Caco-2 (cell line): ENCODE measurements at regions not wholly inside any gene's neighbourhood (a gene's known extent, or its start where the extent isn't known, plus 50 kb on each side); places are given as distances from the start of the nearest gene placed in this dataset.

ENCODE experiments used
- BruUV-seq: library from RNA; stranded (reverse); fragments of 400-500 nt; replicated peaks from 2 replicates; lab custom pipeline; 2021; lab: Mats Ljungman, UMichigan
- CTCF ChIA-PET: fragments of 300-600 bp; sonication (Branson Sonifier 250); formaldehyde crosslinking; loops from one replicate; lab custom pipeline; 2022; ENCODE audit warnings: antibody characterized with exemption; lab: Charles Lee
- POLR2A ChIA-PET: fragments of 300-600 bp; sonication (Branson Sonifier 250); formaldehyde crosslinking; loops from one replicate; lab custom pipeline; 2022; ENCODE audit warnings: antibody characterized with exemption; lab: Charles Lee
- DNase-seq, 2 experiments: peaks; one replicate each; pipeline versions ENCODE4 v3.0.0 to v3.0.0-alpha.2; 2020 to 2022
- H3K27me3 ChIP-seq: replicated peaks from 2 replicates; pipeline ENCODE4 v1.6.0; 2011; ENCODE audit warnings: low read length; ENCODE audit not compliant: control insufficient read depth, insufficient read depth
- H3K36me3 ChIP-seq: 2 replicates; pipeline ENCODE4 v1.5.1; 2011; ENCODE audit warnings: low read length; ENCODE audit not compliant: control insufficient read depth, insufficient read depth
- H3K4me1 ChIP-seq: fragments of 250-450 bp; sonication (Bioruptor Pico); 2 replicates; pipeline ENCODE4 v1.5.1; 2020; ENCODE audit warnings: mild to moderate bottlenecking
- H3K4me3 ChIP-seq: 2 replicates; pipeline ENCODE4 v1.5.1; 2011; ENCODE audit warnings: low read depth, mild to moderate bottlenecking, control low read depth, low read length
- H3K9me3 ChIP-seq: fragments of 250-450 bp; sonication (Bioruptor Pico); 2 replicates; pipeline ENCODE4 v1.5.1; 2020; ENCODE audit warnings: mild to moderate bottlenecking, moderate library complexity
- H3K27ac Mint-ChIP-seq: one replicate; pipeline ENCODE4 v1.8.0; 2022; ENCODE audit warnings: mixed read lengths; ENCODE audit not compliant: unreplicated experiment
- H3K27me3 Mint-ChIP-seq: one replicate; pipeline ENCODE4 v1.8.0; 2022; ENCODE audit warnings: mixed read lengths; ENCODE audit not compliant: insufficient read depth, unreplicated experiment
- H3K36me3 Mint-ChIP-seq: one replicate; pipeline ENCODE4 v1.8.0; 2022; ENCODE audit warnings: mild to moderate bottlenecking, mixed read lengths; ENCODE audit not compliant: insufficient read depth, unreplicated experiment
- H3K4me1 Mint-ChIP-seq: one replicate; pipeline ENCODE4 v1.8.0; 2022; ENCODE audit warnings: low read depth, mixed read lengths; ENCODE audit not compliant: unreplicated experiment
- H3K4me3 Mint-ChIP-seq: one replicate; pipeline ENCODE4 v1.8.0; 2022; ENCODE audit warnings: mild to moderate bottlenecking, moderate library complexity, mixed read lengths; ENCODE audit not compliant: unreplicated experiment
- H3K9me3 Mint-ChIP-seq: one replicate; pipeline ENCODE4 v1.8.0; 2022; ENCODE audit warnings: mixed read lengths; ENCODE audit not compliant: unreplicated experiment
- CTCF ChIP-seq, 2 experiments: fragments of 200-600 bp in 1 of 2; IDR thresholded peaks; 1 replicate in 1 of 2; 2 replicates in 1 of 2; pipeline versions ENCODE4 v1.5.1 to v1.8.0; 2011 to 2022; ENCODE audit warnings: antibody characterized with exemption in 1 of 2, control low read depth in 1 of 2, inconsistent platforms in 1 of 2, low read depth in 1 of 2, low read length in 1 of 2, mild to moderate bottlenecking in 1 of 2, moderate library complexity in 1 of 2; ENCODE audit not compliant: insufficient read depth in 1 of 2, severe bottlenecking in 1 of 2, unreplicated experiment in 1 of 2
- intact Hi-C: fragments of 100-400 bp; cut with micrococcal nuclease; formaldehyde crosslinking; loops from one replicate; pipeline ENCODE4 v1.10.0; 2022; ENCODE audit not compliant: unreplicated experiment

- no peaks in the 10 kb centered on the region for H3K9me3 ChIP-seq
- CTCF ChIA-PET = no interaction called here
- no peak overlapping the region for H3K4me3 Mint-ChIP-seq
- H3K27me3 ChIP-seq = no peaks in the 10 kb centered on the region
- H3K27ac Mint-ChIP-seq = no peak overlapping the region
- no peaks in the 10 kb centered on the region for H3K36me3 ChIP-seq
- H3K4me1 Mint-ChIP-seq = no peaks in the 10 kb centered on the region
- H3K4me1 ChIP-seq = no peaks in the 10 kb centered on the region
- BruUV-seq = no TSS peak
- H3K4me3 ChIP-seq = no peak overlapping the region
- no peak for DNase-seq
- H3K9me3 Mint-ChIP-seq = peaks cover 21% of the 10 kb centered on the region
- H3K27me3 Mint-ChIP-seq = no peaks in the 10 kb centered on the region
- POLR2A ChIA-PET = no interaction called here
- H3K36me3 Mint-ChIP-seq = no peaks in the 10 kb centered on the region
- intact Hi-C loops = no loop called here
- no peak for TF ChIP-seq CTCF (IDR thresholded peaks at IDR 0.05; ENCODE audit: insufficient read depth in 1 of 2, low read depth in 1 of 2, low read length in 1 of 2, severe bottlenecking in 1 of 2, unreplicated experiment in 1 of 2)
Observed at GRCh38 chr7:12827920-12828319, 140.5 kb downstream of the ARL4A start.

GRCh38 chr7:12831024-12831423 lies 143.6 kb downstream of the ARL4A start:
- H3K4me1 Mint-ChIP-seq = no peaks in the 10 kb centered on the region
- POLR2A ChIA-PET = no interaction called here

GRCh38 chr7:12833829-12834228 lies 146.4 kb downstream of the ARL4A start:
- Mint-ChIP-seq H3K9me3 (peaks cover 24% of the 10 kb centered on the region), H3K36me3 (no peaks in the 10 kb centered on the region), H3K4me1 (no peaks in the 10 kb centered on the region), H3K27me3 (no peaks in the 10 kb centered on the region), H3K4me3 (no peak overlapping the region), H3K27ac (no peak overlapping the region)
- ChIA-PET POLR2A (no interaction called here), CTCF (no interaction called here)
- TF ChIP-seq CTCF (IDR thresholded peaks at IDR 0.05; ENCODE audit: insufficient read depth in 1 of 2, low read depth in 1 of 2, low read length in 1 of 2, severe bottlenecking in 1 of 2, unreplicated experiment in 1 of 2) = no peak
- no TSS peak for BruUV-seq
- intact Hi-C loops = no loop called here
- Histone ChIP-seq H3K27me3 (no peaks in the 10 kb centered on the region), H3K36me3 (no peaks in the 10 kb centered on the region), H3K4me1 (0 out of 2 replicates have a peak, but pooled peaks cover 7% of the 10 kb centered on the region), H3K4me3 (no peak overlapping the region), H3K9me3 (peaks cover 16% of the 10 kb centered on the region; the same call in 1 of the 2 replicates)
- no peak for DNase-seq

More at GRCh38 chr7:12831024-12831423, 143.6 kb downstream of the ARL4A start:
- Histone ChIP-seq H3K4me3 (no peak overlapping the region), H3K9me3 (peaks cover 15% of the 10 kb centered on the region; the same call in 1 of the 2 replicates), H3K27me3 (no peaks in the 10 kb centered on the region), H3K36me3 (no peaks in the 10 kb centered on the region), H3K4me1 (no peaks in the 10 kb centered on the region)
- H3K27ac Mint-ChIP-seq = no peak overlapping the region
- TF ChIP-seq CTCF (IDR thresholded peaks at IDR 0.05; ENCODE audit: insufficient read depth in 1 of 2, low read depth in 1 of 2, low read length in 1 of 2, severe bottlenecking in 1 of 2, unreplicated experiment in 1 of 2) = no peak
- H3K9me3 Mint-ChIP-seq = peaks cover 24% of the 10 kb centered on the region
- no peaks in the 10 kb centered on the region for H3K27me3 Mint-ChIP-seq
- H3K4me3 Mint-ChIP-seq = no peak overlapping the region
- DNase-seq = no peak
- intact Hi-C loops = no loop called here
- CTCF ChIA-PET = no interaction called here
- BruUV-seq = no TSS peak
- H3K36me3 Mint-ChIP-seq = no peaks in the 10 kb centered on the region
